Spinal cord (tissue), 9 donors: ENCODE measurements at regions not wholly inside any gene's neighbourhood (a gene's known extent, or its start where the extent isn't known, plus 50 kb on each side); places are given as distances from the start of the nearest gene placed in this dataset.

Experiments
- DNase-seq, 6 donors: peaks; one replicate each; pipeline versions ENCODE4 v3.0.0 to v3.0.0-alpha.2; 2013 to 2015; ENCODE audit warnings: low spot score in 6 of 6, low read depth in 4 of 6
- H3K27ac ChIP-seq: one replicate; pipeline ENCODE4 v1.5.1; 2013; ENCODE audit warnings: low read depth, low read length, control low read depth
- H3K27me3 ChIP-seq: one replicate; pipeline ENCODE4 v1.6.1; 2013; ENCODE audit warnings: low read length; ENCODE audit not compliant: control insufficient read depth, insufficient read depth
- H3K36me3 ChIP-seq: one replicate; pipeline ENCODE4 v1.6.1; 2013; ENCODE audit warnings: low read length; ENCODE audit not compliant: control insufficient read depth, insufficient read depth
- H3K4me1 ChIP-seq: one replicate; pipeline ENCODE4 v1.6.1; 2013; ENCODE audit warnings: low read length; ENCODE audit not compliant: control insufficient read depth, insufficient read depth
- H3K4me3 ChIP-seq: one replicate; pipeline ENCODE4 v1.5.1; 2013; ENCODE audit warnings: low read depth, low read length, control low read depth
- H3K9me3 ChIP-seq: one replicate; pipeline ENCODE4 v1.6.1; 2013; ENCODE audit warnings: low read length; ENCODE audit not compliant: control insufficient read depth, insufficient read depth
- WGBS: methylation state at CpG from one replicate; pipeline ENCODE4 v1.1.5; 2013; ENCODE audit warnings: missing lambda C conversion rate; ENCODE audit not compliant: insufficient coverage; 5-methylcytosine and 5-hydroxymethylcytosine counted together
- donor health status: healthy.

DNA sequence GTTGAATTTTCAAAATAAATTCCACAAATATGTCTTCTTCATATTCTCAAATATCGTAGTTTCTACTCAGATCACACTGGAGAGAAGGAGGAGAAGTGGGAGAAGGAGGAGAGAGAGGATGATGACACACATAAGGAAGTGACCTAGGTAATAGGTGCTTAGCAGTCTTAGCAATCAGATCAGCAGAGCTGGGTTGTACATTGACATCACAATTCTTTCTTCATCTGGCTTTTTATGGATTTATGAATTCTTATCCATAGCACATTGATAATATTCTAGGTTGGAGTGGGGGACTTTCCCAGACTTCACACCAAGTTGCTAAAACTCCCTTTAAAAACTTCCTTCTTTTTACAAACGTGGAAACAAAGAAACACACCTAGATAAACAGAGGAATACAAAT is 86.9 kb downstream of the FGF9 start:
- no peak overlapping the region for H3K27ac ChIP-seq
- H3K4me1 ChIP-seq: no peaks in the 10 kb centered on the region
- no peaks in the 10 kb centered on the region for H3K9me3 ChIP-seq
- no peaks in the 10 kb centered on the region for H3K27me3 ChIP-seq
- WGBS: no CpG with 5 or more reads among the region's 2 CpGs
- H3K36me3 ChIP-seq: no peaks in the 10 kb centered on the region
- H3K4me3 ChIP-seq: no peak overlapping the region
- DNase-seq: no peak

- Histone ChIP-seq H3K27ac (no peak overlapping the region), H3K36me3 (no peaks in the 10 kb centered on the region), H3K9me3 (no peaks in the 10 kb centered on the region), H3K27me3 (no peaks in the 10 kb centered on the region), H3K4me3 (no peak overlapping the region), H3K4me1 (no peaks in the 10 kb centered on the region)
- DNase-seq: no peak
- WGBS: 90% methylated on average over 2 of the region's 5 CpGs
Observed at GRCh38 chr13:21758441-21758840, 87.6 kb downstream of the FGF9 start.

- no peak for DNase-seq
- no peaks in the 10 kb centered on the region for H3K4me1 ChIP-seq
- no peaks in the 10 kb centered on the region for H3K9me3 ChIP-seq
- H3K36me3 ChIP-seq: no peaks in the 10 kb centered on the region
- H3K27me3 ChIP-seq: no peaks in the 10 kb centered on the region
- 93% methylated on average over 3 of the region's 5 CpGs for WGBS
- no peak overlapping the region for H3K27ac ChIP-seq
- H3K4me3 ChIP-seq: no peak overlapping the region
Observed at GRCh38 chr13:21759463-21759862, 88.6 kb downstream of the FGF9 start.

DNA sequence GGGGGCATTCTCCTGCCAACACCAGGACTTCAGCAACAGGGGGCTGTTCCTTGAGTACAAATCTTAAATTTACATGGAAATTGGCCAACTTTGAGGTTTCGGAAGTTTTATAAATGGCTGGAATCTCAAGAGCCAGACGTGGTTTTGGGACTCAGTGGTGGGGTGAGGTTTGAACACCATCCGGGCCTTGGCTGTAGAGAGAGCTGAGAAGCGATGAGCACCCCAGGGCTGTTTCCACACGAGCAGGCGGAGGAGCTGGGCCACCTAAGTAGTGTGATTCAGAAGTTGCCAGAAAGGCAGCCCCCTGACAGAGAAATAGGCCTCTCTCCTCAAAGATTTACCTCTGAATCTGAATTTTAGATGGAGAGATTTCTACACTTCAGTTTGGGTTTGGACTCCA is 89.0 kb downstream of the FGF9 start:
- H3K36me3 ChIP-seq: no peaks in the 10 kb centered on the region
- H3K9me3 ChIP-seq: no peaks in the 10 kb centered on the region
- H3K27me3 ChIP-seq: no peaks in the 10 kb centered on the region
- WGBS: 97% methylated on average over 4 of the region's 6 CpGs
- H3K4me3 ChIP-seq: no peak overlapping the region
- H3K27ac ChIP-seq: no peak overlapping the region
- no peaks in the 10 kb centered on the region for H3K4me1 ChIP-seq
- DNase-seq: no peak

DNA sequence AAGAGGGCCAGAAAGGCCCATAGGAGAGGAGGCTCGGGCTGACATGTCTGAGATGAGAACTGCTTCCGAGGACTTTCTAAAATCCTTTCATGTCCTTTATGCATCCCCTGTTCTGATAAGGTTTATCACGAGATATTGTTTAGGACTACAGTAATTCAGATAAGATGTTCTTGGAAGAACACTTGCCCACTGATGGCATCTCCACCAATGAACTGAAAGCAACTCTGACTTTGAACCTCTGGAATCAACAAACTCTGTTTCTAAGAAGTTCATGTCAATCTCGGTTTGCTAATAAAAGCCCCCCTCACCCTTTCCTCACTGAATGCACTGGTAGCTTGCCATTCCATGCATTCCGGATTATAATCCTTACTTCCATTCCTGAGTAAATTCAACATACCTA is 90.9 kb downstream of the FGF9 start:
- DNase-seq: no peak
- H3K27me3 ChIP-seq: no peaks in the 10 kb centered on the region
- H3K27ac ChIP-seq: no peak overlapping the region
- H3K36me3 ChIP-seq: no peaks in the 10 kb centered on the region
- H3K4me1 ChIP-seq: no peaks in the 10 kb centered on the region
- no peak overlapping the region for H3K4me3 ChIP-seq
- H3K9me3 ChIP-seq: no peaks in the 10 kb centered on the region
- WGBS: no CpG with 5 or more reads among the region's 5 CpGs

- 91% methylated on average over 6 of the region's 8 CpGs for WGBS
- no peaks in the 10 kb centered on the region for H3K4me1 ChIP-seq
- H3K9me3 ChIP-seq: no peaks in the 10 kb centered on the region
- H3K4me3 ChIP-seq: no peak overlapping the region
- H3K27me3 ChIP-seq: no peaks in the 10 kb centered on the region
- H3K36me3 ChIP-seq: no peaks in the 10 kb centered on the region
- DNase-seq: no peak
- H3K27ac ChIP-seq: no peak overlapping the region
Observed at GRCh38 chr13:21762512-21762911, 91.6 kb downstream of the FGF9 start.

DNA sequence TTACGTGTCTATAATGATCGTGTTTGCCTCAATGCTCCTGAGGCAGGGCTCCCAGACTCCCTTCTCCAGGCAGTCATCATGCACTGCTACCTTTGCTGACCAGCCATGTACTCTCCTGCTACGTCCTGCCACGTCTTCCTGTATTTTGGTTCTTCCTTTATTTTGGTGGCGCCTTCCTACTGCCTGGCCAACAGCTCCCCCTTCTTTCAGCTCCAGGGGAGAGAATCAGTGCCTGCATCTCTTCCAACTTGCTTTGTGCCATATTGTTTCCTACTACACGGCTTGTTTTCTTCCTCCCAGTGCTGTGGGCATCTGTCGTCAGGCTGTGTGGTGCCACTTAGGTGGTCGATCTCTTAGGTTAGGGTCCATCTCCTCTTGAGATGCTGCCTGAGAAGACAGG is 96.2 kb downstream of the FGF9 start:
- DNase-seq: no peak
- Histone ChIP-seq H3K9me3 (no peaks in the 10 kb centered on the region), H3K4me1 (no peaks in the 10 kb centered on the region), H3K36me3 (no peaks in the 10 kb centered on the region), H3K27me3 (no peaks in the 10 kb centered on the region), H3K4me3 (no peak overlapping the region), H3K27ac (no peak overlapping the region)
- 90% methylated on average over 6 of the region's 8 CpGs for WGBS

DNA sequence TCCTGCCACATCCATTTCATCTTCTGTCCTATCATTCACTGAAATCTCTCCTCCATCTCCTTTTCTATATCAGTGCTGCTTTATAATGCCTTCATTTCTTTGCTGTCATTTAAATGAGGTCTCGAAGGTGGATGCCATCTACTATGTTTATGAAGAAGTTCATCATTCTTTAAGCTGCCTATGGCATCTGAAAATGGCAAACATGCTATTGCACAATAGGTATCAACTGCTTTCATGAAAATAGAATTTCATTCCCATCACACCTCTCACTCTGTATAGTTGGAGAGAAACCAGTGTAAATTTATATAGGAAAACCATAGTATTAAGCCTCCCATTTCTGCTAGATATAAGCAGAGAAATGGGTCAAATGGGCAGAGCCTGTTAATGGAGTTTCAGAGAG is 100.2 kb downstream of the FGF9 start:
- no peaks in the 10 kb centered on the region for H3K36me3 ChIP-seq
- no peaks in the 10 kb centered on the region for H3K27me3 ChIP-seq
- H3K27ac ChIP-seq: no peak overlapping the region
- DNase-seq: no peak
- no peak overlapping the region for H3K4me3 ChIP-seq
- no CpG with 5 or more reads among the region's 1 CpG for WGBS
- no peaks in the 10 kb centered on the region for H3K4me1 ChIP-seq
- no peaks in the 10 kb centered on the region for H3K9me3 ChIP-seq

- no peak overlapping the region for H3K4me3 ChIP-seq
- H3K9me3 ChIP-seq: no peaks in the 10 kb centered on the region
- no CpG with 5 or more reads among the region's 1 CpG for WGBS
- DNase-seq: no peak
- H3K36me3 ChIP-seq: no peaks in the 10 kb centered on the region
- H3K4me1 ChIP-seq: no peaks in the 10 kb centered on the region
- H3K27me3 ChIP-seq: no peaks in the 10 kb centered on the region
- H3K27ac ChIP-seq: no peak overlapping the region
Observed at GRCh38 chr13:21777166-21777565, 106.3 kb downstream of the FGF9 start.

- Histone ChIP-seq H3K36me3 (no peaks in the 10 kb centered on the region), H3K4me1 (no peaks in the 10 kb centered on the region), H3K27ac (no peak overlapping the region), H3K9me3 (no peaks in the 10 kb centered on the region), H3K27me3 (no peaks in the 10 kb centered on the region), H3K4me3 (no peak overlapping the region)
- WGBS: no CpG with 5 or more reads among the region's 3 CpGs
- no peak for DNase-seq
Observed at GRCh38 chr13:21777813-21778212, 106.9 kb downstream of the FGF9 start.
